SU-DHL-6 (cell line): ENCODE measurements at regions not wholly inside any gene's neighbourhood (a gene's known extent, or its start where the extent isn't known, plus 50 kb on each side); places are given as distances from the start of the nearest gene placed in this dataset.

ENCODE experiments used
- H2AFZ ChIP-seq: fragments of 200-600 bp; sonication (generic); 2 replicates; pipeline ENCODE4 v1.6.1; 2014; ENCODE audit warnings: low read depth, mild to moderate bottlenecking, moderate library complexity, mixed read lengths, antibody characterized with exemption, low read length; ENCODE audit not compliant: severe bottlenecking
- H3F3A ChIP-seq: fragments of 200-600 bp; shearing (Covaris generic); 2 replicates; pipeline ENCODE4 v1.6.0; 2016; ENCODE audit warnings: antibody characterized with exemption, mild to moderate bottlenecking; ENCODE audit not compliant: insufficient read depth
- H3K27ac ChIP-seq: fragments of 200-600 bp; sonication (generic); 2 replicates; pipeline ENCODE4 v1.5.1; 2016; ENCODE audit warnings: low read depth, mild to moderate bottlenecking, low read length, moderate library complexity, mixed read lengths
- H3K27me3 ChIP-seq: fragments of 200-600 bp; sonication (generic), shearing (Covaris generic); 2 replicates; pipeline ENCODE4 v1.6.0; 2014; ENCODE audit warnings: mild to moderate bottlenecking, low read length
- H3K36me3 ChIP-seq: fragments of 200-600 bp; sonication (generic); 2 replicates; pipeline ENCODE4 v1.6.1; 2014; ENCODE audit warnings: mild to moderate bottlenecking, low read length, mixed read lengths
- H3K4me2 ChIP-seq: fragments of 300-600, 200-600 bp; shearing (Covaris generic), sonication (generic); 2 replicates; pipeline ENCODE4 v1.6.0; 2014; ENCODE audit warnings: low read length, low read depth, mild to moderate bottlenecking; ENCODE audit not compliant: poor library complexity, severe bottlenecking
- H3K4me3 ChIP-seq: fragments of 200-600 bp; sonication (generic); 2 replicates; pipeline ENCODE4 v1.5.1; 2014; ENCODE audit warnings: antibody characterized with exemption, low read length, mild to moderate bottlenecking, mixed read lengths; ENCODE audit not compliant: insufficient read depth, poor library complexity, severe bottlenecking
- H3K79me2 ChIP-seq: fragments of 200-600 bp; sonication (generic); 2 replicates; pipeline ENCODE4 v1.6.1; 2014; ENCODE audit warnings: mild to moderate bottlenecking, low read length, moderate library complexity; ENCODE audit not compliant: insufficient read depth
- H3K9ac ChIP-seq: fragments of 200-600 bp; sonication (generic); 2 replicates; pipeline ENCODE4 v1.7.0; 2014; ENCODE audit warnings: mild to moderate bottlenecking, low read length
- H3K9me2 ChIP-seq: fragments of 200-600 bp; sonication (generic); replicated peaks from 2 replicates; pipeline ENCODE4 v1.6.1; 2014; ENCODE audit warnings: low read length; ENCODE audit not compliant: insufficient read depth
- H3K9me3 ChIP-seq: fragments of 200-600 bp; sonication (generic); 2 replicates; pipeline ENCODE4 v1.6.1; 2014; ENCODE audit warnings: low read length, mixed read lengths; ENCODE audit not compliant: insufficient read depth
- H4K20me1 ChIP-seq: fragments of 200-600 bp; sonication (generic); 2 replicates; pipeline ENCODE4 v1.6.1; 2014; ENCODE audit warnings: low read depth, mild to moderate bottlenecking, antibody characterized with exemption, low read length, moderate library complexity, mixed read lengths
- EZH2phosphoT487 ChIP-seq: fragments of 200-600 bp; sonication (generic), shearing (Covaris generic); conservative IDR thresholded peaks from 2 replicates; pipeline ENCODE4 v1.6.1; 2018; ENCODE audit warnings: mild to moderate bottlenecking, antibody characterized with exemption, low read length, moderate library complexity, mixed read lengths
- TF ChIP-seq, protein P1 (sequence below): fragments of 200-600 bp; sonication (generic); IDR thresholded peaks from one replicate; pipeline ENCODE4 v1.5.1; 2017; ENCODE audit warnings: antibody characterized with exemption, mild to moderate bottlenecking, low read length, moderate library complexity; ENCODE audit not compliant: insufficient read depth, poor library complexity, severe bottlenecking

DNA sequence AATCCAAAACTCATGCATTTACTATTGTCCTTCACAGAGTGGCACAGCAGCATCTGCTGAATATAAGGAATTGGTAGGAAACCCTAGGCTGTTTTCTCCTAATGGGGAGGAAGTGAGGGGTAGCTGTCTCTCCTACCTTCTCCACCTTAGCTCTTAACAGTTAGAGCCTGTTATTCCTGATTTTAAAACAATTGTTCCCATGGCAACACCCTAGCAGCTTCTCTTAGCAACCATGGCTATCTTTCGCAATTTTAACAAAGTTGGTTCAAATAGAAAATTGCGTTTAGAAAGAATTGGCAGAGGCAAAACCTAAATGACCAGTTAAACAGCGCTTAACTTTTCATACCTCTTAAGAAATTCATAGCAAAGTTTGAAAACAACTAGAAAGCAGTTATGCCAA is 603.4 kb upstream of the AUTS2 start:
- Histone ChIP-seq H3K9me3 (no peaks in the 10 kb centered on the region), H3K4me2 (no peak overlapping the region), H3K36me3 (no peaks in the 10 kb centered on the region), H3K4me3 (no peak overlapping the region), H3K9me2 (no peaks in the 10 kb centered on the region), H3K27me3 (no peaks in the 10 kb centered on the region), H3K9ac (no peak overlapping the region), H3K79me2 (no peaks in the 10 kb centered on the region), H2AFZ (no peak overlapping the region), H3F3A (no peaks in the 10 kb centered on the region), H4K20me1 (no peaks in the 10 kb centered on the region), H3K27ac (no peak overlapping the region)
- no peak for TF ChIP-seq EZH2phosphoT487
- TF ChIP-seq, protein P1, sequence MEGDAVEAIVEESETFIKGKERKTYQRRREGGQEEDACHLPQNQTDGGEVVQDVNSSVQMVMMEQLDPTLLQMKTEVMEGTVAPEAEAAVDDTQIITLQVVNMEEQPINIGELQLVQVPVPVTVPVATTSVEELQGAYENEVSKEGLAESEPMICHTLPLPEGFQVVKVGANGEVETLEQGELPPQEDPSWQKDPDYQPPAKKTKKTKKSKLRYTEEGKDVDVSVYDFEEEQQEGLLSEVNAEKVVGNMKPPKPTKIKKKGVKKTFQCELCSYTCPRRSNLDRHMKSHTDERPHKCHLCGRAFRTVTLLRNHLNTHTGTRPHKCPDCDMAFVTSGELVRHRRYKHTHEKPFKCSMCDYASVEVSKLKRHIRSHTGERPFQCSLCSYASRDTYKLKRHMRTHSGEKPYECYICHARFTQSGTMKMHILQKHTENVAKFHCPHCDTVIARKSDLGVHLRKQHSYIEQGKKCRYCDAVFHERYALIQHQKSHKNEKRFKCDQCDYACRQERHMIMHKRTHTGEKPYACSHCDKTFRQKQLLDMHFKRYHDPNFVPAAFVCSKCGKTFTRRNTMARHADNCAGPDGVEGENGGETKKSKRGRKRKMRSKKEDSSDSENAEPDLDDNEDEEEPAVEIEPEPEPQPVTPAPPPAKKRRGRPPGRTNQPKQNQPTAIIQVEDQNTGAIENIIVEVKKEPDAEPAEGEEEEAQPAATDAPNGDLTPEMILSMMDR = no peak

DNA sequence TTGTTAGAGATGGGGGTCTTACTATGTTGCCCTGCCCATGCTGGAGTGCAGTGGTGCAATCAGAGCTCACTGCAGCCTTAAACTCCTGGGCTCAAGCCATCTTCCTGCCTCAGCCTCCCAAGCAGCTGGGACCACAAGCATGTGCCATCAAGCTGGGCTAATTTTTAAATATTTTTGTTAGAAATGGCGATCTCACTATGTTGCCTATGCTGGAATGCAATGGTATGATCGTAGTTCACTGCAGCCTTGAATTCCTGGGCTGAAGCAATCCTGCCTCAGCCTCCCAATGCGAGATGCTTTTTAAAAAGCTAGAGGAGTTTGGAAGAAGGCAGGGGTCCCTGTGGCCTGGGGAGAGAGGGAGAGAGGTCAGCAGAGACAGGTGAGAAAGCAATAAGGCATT is 600.1 kb upstream of the AUTS2 start:
- Histone ChIP-seq H3K27me3 (no peaks in the 10 kb centered on the region), H3K9me3 (peaks cover 27% of the 10 kb centered on the region; the same call in 1 of the 2 replicates), H3K27ac (no peak overlapping the region), H3K4me2 (no peak overlapping the region), H3F3A (no peaks in the 10 kb centered on the region), H3K79me2 (no peaks in the 10 kb centered on the region), H4K20me1 (no peaks in the 10 kb centered on the region), H3K9ac (no peak overlapping the region), H3K9me2 (no peaks in the 10 kb centered on the region), H3K36me3 (no peaks in the 10 kb centered on the region), H2AFZ (no peak overlapping the region), H3K4me3 (no peak overlapping the region)
- no peak for TF ChIP-seq EZH2phosphoT487
- TF ChIP-seq, protein P1 = no peak

DNA sequence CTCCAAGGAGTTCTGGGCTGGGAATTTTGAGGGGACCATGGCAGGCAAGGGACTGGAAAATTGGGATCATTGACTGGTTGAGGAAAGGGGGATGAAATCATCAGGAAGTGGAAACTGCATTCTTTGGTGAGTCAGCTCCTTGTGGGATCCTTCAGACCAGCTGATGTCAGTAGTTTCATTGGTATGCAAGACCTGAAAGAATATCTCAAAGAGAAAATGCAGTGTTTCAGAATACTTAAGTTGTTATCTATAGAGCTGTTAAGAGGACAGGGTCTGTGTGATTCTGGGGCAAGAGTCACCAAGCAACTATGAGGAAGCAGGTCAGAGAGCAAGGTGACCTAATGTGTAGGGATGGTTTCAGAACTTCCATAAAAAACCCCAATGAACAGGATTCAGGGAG is 595.9 kb upstream of the AUTS2 start:
- Histone ChIP-seq H3K79me2 (no peaks in the 10 kb centered on the region), H3K9me3 (peaks cover 27% of the 10 kb centered on the region; the same call in 1 of the 2 replicates), H3K9me2 (no peaks in the 10 kb centered on the region), H3K27ac (no peak overlapping the region), H2AFZ (no peak overlapping the region), H4K20me1 (no peaks in the 10 kb centered on the region), H3K4me3 (no peak overlapping the region), H3K36me3 (no peaks in the 10 kb centered on the region), H3F3A (no peaks in the 10 kb centered on the region), H3K9ac (no peak overlapping the region), H3K4me2 (no peak overlapping the region), H3K27me3 (no peaks in the 10 kb centered on the region)
- TF ChIP-seq, protein P1 = no peak
- no peak for TF ChIP-seq EZH2phosphoT487
